ENCODE measurements at regions not wholly inside any gene's neighbourhood (a gene's known extent, or its start where the extent isn't known, plus 50 kb on each side); places are given as distances from the start of the nearest gene placed in this dataset.
"Not testable (repeated sequence)": the region's sequence is repeated elsewhere in the genome, so short reads cannot be mapped to it uniquely, and the experiment has no call there.

DNA sequence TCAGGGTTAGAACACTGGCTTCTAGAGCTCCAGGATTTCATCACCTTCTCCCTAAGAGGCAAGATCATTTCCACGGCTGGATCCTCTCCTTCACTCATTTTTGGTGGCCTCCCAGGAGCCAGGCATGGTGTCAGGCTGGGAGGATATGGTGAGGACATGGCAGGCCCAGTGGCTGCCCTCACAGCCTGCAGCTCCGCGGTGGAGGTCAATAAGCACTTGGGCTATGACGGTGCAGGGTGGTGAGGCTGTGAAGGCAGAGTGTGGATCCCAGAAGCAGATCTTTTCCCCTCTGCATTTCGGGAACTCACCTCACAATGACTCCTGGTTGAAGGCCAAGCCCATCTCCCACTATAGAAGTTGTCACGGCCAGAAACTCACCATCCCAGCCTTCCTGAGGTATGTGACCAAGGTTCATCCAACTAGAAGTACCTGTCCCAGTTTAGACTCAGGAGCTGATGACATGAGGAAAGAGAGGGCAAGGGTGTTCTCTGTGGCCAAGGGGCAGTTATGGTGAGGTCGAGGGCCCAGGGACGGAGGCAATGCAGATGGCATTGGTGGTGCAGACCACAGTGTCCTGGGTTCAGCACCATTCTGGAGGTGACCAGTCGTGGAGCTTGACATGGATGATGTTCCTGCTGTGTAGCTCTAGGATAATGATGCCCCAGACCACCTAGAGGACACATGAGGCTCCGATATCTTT lies 100.1 kb upstream of the SMAD3 start:
- DNase-seq (ENCODE audit: low read depth) = no peak

DNA sequence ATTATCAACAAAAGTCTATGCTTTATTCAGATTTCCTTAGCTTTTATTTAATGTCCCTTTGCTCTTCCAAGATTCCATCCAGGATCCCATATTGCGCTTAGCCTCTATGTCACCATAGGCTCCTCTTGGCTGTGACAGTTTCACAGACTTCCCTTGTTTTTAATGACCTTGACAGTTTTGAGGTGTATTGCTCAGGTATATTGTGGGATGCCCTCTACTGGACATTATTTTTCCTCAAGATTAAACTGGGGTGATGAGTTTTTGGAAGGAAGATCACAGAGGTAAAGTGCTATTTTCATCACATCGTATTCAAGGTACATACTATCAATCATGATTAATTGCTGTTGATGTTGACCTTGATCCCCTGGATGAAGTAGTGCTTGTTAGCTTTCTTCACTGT lies 99.1 kb upstream of the SMAD3 start:
- DNase-seq (ENCODE audit: low read depth) = no peak

DNA sequence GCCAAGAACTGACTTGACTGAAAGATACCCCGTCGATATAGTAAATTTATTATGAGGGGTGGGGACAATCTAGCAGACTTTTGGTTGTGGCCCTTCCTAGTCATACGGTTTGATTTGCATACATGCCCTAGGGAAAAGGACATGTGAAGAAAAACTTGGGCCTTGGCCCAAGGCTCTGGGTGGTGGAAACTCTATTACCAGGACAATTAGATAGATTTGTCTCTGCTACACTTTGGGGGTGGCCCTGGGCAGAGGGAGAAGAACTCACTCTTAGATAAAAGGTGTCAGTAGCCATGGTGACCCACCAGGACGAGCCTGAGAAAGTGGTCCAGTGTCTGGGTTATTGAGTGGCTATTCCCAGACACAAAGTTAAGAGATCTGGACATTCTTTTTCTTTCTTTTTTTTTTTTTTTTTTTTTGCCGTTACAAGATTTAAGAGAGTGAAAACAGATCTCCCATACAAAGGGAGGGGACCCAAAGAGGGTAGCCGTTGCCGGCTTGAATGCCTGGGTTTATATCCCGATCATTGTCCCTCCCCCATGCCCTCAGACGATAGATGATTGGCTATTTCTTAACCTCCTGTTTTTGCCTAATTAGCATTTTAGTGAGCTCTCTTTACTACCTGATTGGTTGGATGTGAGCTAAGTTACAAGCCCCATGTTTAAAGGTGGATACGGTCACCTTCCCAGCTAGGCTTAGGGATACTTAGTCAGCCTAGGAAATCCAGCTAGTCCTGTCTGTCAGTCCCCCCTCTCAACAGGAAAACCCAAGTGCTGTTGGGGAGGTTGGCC lies 96.4 kb upstream of the SMAD3 start:
- DNase-seq (ENCODE audit: low read depth) = no peak

- DNase-seq (ENCODE audit: low read depth) = not testable (repeated sequence)
Measured at GRCh38 chr15:66974131-66974530, 91.3 kb upstream of the SMAD3 start.

DNA sequence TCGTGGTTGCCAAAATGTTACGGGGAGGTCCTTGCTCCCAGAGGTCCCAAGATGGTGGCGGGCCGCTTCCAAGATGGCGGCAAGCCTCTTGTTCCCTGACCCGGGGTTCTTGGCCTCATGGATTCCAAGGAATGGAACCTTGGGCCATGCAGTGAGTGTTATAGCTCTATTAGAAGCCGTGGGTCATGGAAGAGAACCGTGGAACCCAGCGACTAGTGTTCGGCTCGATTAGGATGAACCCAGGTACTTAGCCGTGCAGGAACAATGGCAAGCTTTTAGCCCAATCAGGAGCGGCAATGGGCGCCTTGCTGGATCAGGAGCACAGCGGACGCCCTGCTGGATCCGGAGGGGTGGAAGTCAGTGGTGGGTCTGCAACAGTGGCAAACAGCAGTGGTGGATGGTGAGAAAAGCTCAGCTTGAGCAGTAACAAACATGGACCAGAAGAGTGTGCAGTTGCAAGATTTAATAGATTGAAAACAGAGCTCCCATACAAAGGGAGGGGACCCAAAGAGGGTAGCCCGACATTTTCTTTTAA lies 89.2 kb upstream of the SMAD3 start:
- not testable (repeated sequence) for DNase-seq (ENCODE audit: low read depth)

- DNase-seq (ENCODE audit: low read depth) = not testable (repeated sequence)
Measured at GRCh38 chr15:66980326-66980725, 85.1 kb upstream of the SMAD3 start.

DNA sequence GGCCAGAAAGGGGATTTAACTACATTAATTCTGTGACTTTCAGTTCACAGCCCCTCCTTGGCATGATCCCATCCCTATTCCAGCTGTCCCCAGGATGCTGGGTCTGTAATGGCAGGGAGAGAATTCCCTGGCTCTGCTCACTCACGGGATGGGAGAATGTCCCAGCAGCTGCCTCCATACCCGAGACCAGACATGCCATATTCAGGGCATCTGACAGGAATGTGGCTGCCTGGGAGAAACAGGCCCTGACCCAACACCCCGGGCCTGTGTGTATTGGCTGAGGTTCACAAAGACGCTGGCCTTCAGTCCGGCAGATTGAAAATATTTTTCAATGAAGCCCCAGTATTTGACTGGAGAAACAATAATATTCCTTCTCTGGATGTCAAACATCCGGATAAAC lies 83.6 kb upstream of the SMAD3 start:
- DNase-seq (ENCODE audit: low read depth) = no peak

- DNase-seq (ENCODE audit: low read depth) = no peak
Measured at GRCh38 chr15:66982250-66982649, 83.2 kb upstream of the SMAD3 start.

GRCh38 chr15:66982816-66983215 lies 82.6 kb upstream of the SMAD3 start:
- DNase-seq (ENCODE audit: low read depth) = no peak

GRCh38 chr15:66985653-66986052 lies 79.7 kb upstream of the SMAD3 start:
- DNase-seq (ENCODE audit: low read depth) = no peak

DNA sequence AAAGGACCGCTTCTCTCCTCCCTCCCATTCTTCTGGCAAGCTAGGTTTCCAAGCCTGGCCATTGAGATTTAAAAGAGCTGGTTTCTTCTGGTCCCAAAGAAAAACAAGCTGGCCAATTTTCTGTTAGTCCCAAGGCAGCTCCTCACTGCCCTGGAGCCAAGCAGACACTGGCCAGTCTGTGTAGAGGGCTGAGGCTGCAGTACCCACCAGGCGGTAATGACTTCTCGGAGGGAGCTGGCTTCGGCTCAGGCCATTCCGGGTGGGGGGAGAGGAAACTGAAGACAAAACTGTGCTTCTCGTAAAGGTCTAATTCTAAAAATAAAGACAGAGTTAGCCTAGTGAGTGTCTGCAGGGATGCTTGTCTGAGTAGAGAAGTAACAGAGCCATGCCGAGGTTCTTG lies 78.5 kb upstream of the SMAD3 start:
- no peak for DNase-seq (ENCODE audit: low read depth)

DNA sequence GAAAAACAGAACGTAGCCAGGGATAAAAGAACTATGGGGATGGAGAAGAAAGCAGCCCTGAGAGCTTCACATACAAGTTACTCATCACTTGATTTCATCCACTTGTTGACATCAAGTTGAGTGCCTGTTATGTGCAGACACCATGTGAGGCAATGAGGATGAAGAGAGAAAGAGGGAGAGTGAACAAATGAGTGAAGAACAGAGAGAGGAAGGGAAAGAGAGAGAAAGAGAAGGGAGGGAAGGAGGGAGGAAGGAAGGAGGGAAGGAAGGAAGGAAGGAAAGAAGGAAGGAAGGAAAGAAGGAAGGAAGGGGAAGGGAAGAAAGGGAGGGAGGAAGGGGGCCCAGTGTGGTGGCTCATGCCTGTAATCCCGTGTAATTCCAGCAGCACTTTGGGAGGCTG lies 72.3 kb upstream of the SMAD3 start:
- no peak for DNase-seq (ENCODE audit: low read depth)

GRCh38 chr15:66993874-66994696 lies 71.3 kb upstream of the SMAD3 start:
- DNase-seq (ENCODE audit: low read depth) = no peak

DNA sequence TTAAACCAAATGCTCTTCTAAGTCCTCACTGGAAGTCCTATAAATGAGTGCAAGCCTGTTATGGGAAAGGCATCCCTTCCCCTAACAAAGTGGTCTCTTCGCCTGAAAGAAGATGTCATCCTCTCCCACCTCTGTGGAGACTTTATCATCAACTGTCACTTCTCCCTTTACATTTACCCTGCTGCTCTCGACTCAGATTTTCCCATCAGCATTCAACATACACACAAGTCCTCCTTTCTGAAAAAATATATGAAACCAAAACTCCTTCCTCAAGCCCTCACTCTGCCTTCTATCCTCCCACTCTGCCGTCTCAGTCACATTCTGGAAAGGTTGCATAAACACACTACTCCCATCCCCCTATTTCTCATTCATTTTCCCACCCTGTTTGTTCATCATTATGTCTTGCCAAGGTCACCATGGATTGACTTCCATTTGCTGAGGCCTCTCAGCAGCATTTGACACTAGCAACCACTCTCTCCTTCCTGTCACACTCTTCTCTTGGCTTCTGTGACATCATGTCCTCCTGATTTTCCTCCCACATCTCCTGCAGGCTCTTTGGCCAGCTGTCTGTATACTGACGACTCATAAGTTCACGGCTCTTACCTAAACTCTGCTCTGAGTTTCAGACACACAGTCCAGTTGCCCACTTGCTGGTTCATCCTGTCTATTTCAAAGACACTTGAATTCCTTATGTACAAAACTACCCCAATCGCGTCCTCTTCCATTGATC lies 70.3 kb upstream of the SMAD3 start:
- no peak for DNase-seq (ENCODE audit: low read depth)

DNA sequence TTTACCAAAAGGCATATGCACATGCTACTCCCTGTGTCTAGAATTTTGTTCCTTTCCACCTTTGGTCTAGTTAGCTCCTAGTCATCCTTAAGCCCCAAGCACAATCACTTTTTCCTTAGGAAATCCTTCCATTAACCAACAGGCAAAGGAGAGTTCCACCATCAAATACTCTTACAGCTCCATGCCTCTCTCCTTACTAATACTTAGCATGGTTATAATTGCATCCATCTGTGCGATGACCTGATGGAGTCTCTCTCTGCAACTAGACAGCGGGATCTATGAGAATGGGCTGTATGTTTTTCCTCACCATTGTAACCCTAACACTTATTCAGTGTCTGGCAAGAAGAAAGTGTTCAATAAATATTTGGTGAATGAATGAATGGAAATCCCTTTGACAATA lies 69.3 kb upstream of the SMAD3 start:
- no peak for DNase-seq (ENCODE audit: low read depth)

GRCh38 chr15:66997212-66997611 lies 68.2 kb upstream of the SMAD3 start:
- no peak for DNase-seq (ENCODE audit: low read depth)

GRCh38 chr15:66998234-66998633 lies 67.2 kb upstream of the SMAD3 start:
- DNase-seq (ENCODE audit: low read depth) = not testable (repeated sequence)

DNA sequence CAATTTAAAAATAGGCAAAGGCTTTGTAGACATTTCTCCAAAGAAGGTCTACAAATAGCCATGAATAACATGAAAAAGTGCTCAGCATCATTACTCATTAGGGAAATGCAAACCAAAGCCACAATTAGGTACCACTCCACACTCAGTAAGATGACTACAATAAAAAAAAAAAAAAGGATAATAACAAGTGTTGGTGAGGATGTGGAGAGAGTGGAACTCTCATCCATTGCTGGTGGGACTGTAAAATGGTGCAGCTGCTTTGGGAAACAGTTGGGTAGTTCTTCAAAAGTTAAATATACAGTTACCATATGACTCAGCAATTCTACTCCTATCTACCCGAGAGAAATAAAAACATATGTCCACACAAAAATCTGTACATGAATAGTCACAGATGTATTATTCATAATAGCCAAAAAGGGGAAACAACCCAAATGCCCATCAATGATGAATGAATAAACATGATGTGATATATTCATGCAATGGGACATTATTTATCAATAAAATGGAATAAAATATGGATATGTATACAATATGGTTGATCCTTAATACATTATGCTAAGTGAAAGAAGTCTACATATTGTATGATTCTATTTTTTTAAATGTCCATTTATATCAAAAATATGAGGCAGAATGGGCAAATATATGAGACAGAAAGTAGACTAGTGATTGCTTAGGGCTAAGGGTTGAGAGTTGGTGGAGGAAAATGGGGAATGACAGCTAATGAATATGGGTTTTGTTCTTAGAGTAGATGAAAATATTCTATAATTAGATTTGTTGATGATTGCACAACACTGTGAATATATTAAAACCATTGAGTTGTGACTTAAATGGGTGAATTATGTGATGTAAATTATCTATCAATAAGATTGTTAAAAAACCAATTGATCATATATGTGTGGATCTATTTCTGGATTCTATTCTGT lies 66.1 kb upstream of the SMAD3 start:
- no peak for DNase-seq (ENCODE audit: low read depth)

DNA sequence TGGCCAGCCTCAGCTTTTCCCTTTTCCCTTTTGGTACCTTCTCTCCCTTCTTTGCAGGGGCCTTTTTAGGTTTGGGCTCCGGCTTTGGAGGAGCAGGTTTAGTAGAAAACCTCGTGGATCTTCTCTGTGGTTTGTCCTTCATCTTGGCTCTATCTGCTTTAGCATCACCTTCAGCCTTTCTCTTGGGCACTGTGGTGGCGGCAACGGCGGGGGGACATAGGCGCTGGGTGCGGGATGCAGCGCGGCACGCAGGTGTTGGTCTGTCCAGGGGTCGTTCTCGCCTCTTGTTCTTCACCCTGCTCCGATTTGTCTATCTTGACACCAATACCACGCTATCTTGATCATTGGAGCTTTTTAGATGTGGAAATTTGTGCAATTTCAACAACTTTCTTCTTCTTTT lies 64.5 kb upstream of the SMAD3 start:
- DNase-seq (ENCODE audit: low read depth) = no peak

- no peak for DNase-seq (ENCODE audit: low read depth)
Measured at GRCh38 chr15:67002368-67002767, 63.0 kb upstream of the SMAD3 start.

GRCh38 chr15:67003586-67003985 lies 61.8 kb upstream of the SMAD3 start:
- no peak for DNase-seq (ENCODE audit: low read depth)
